HG02642 (cell line): ENCODE measurements at regions not wholly inside any gene's neighbourhood (a gene's known extent, or its start where the extent isn't known, plus 50 kb on each side); places are given as distances from the start of the nearest gene placed in this dataset.
"Not testable (repeated sequence)": the region's sequence is repeated elsewhere in the genome, so short reads cannot be mapped to it uniquely, and the experiment has no call there.

Experiments used
- ATAC-seq: cut with Tn5 transposase; IDR thresholded peaks from one replicate; pipeline ENCODE4 v1.9.1; 2021; ENCODE audit warnings: mild to moderate bottlenecking; ENCODE audit not compliant: unreplicated experiment, poor library complexity

- ATAC-seq: no peak
These were observed 270.5 kb downstream of the BRINP2 start for GRCh38 chr1:177441281-177441680.

GRCh38 chr1:177440821-177441220, 270.1 kb downstream of the BRINP2 start:
- ATAC-seq: no peak

- no peak for ATAC-seq
These were observed 268.5 kb downstream of the BRINP2 start for GRCh38 chr1:177439301-177439700.

GRCh38 chr1:177435364-177435763, 264.6 kb downstream of the BRINP2 start:
- no peak for ATAC-seq

- ATAC-seq: no peak
These were observed 262.1 kb downstream of the BRINP2 start for GRCh38 chr1:177432897-177433296.

GRCh38 chr1:177431123-177431522, 260.4 kb downstream of the BRINP2 start:
- no peak for ATAC-seq

- ATAC-seq: no peak
These were observed 258.5 kb downstream of the BRINP2 start for GRCh38 chr1:177429234-177429633.

- ATAC-seq: no peak
These were observed 257.1 kb downstream of the BRINP2 start for GRCh38 chr1:177427811-177428210.

- ATAC-seq: no peak
These were observed 255.7 kb downstream of the BRINP2 start for GRCh38 chr1:177426497-177426896.

GRCh38 chr1:177425199-177425598, 254.4 kb downstream of the BRINP2 start:
- no peak for ATAC-seq

- ATAC-seq: no peak
These were observed 254.0 kb downstream of the BRINP2 start for GRCh38 chr1:177424744-177425143.

- no peak for ATAC-seq
These were observed 252.3 kb downstream of the BRINP2 start for GRCh38 chr1:177423090-177423489.

GRCh38 chr1:177413982-177414596, 243.3 kb downstream of the BRINP2 start:
- ATAC-seq: no peak

- ATAC-seq: no peak
These were observed 240.6 kb downstream of the BRINP2 start for GRCh38 chr1:177411381-177411780.

GRCh38 chr1:177410179-177410766, 239.5 kb downstream of the BRINP2 start:
- no peak for ATAC-seq

- not testable (repeated sequence) for ATAC-seq
These were observed 235.6 kb downstream of the BRINP2 start for GRCh38 chr1:177406323-177406722.

GRCh38 chr1:177392336-177392735, 221.6 kb downstream of the BRINP2 start:
- no peak for ATAC-seq

GRCh38 chr1:177385760-177386698, 215.3 kb downstream of the BRINP2 start:
- ATAC-seq: no peak

- no peak for ATAC-seq
These were observed 213.7 kb downstream of the BRINP2 start for GRCh38 chr1:177384461-177384860.

GRCh38 chr1:177383715-177384114, 213.0 kb downstream of the BRINP2 start:
- ATAC-seq: no peak

GRCh38 chr1:177377866-177378265, 207.1 kb downstream of the BRINP2 start:
- ATAC-seq: no peak
